GM18870 (cell line): ENCODE measurements at regions not wholly inside any gene's neighbourhood (a gene's known extent, or its start where the extent isn't known, plus 50 kb on each side); places are given as distances from the start of the nearest gene placed in this dataset.
"Not testable (repeated sequence)": the region's sequence is repeated elsewhere in the genome, so short reads cannot be mapped to it uniquely, and the experiment has no call there.

ENCODE experiments used
- ATAC-seq: cut with Tn5 transposase; IDR thresholded peaks from one replicate; pipeline ENCODE4 v1.9.1; 2021; ENCODE audit warnings: moderate library complexity; ENCODE audit not compliant: unreplicated experiment

- ATAC-seq: no peak
Measured at GRCh38 chrX:137878401-137878800, 312.5 kb downstream of the ZIC3 start.

DNA sequence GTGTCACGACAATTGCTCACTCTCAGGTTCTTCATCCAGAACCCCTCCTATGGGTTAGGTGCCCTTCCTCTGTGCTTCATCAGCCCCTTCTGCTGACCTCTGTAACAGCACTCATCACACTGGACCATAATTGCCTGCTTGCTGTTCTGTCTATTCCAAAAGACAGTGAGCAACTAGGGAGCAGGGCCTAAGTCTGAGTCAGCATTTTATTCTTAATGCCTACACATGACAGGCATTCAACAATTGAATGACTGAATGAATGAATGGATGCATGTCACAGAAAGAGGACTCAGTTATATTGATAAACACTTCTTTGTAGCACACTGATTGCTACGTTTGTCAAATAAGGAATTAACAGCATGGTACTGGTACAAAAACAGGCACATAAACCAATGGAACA lies 317.0 kb downstream of the ZIC3 start:
- ATAC-seq: no peak

GRCh38 chrX:137884813-137885212 lies 318.9 kb downstream of the ZIC3 start:
- ATAC-seq: not testable (repeated sequence)

DNA sequence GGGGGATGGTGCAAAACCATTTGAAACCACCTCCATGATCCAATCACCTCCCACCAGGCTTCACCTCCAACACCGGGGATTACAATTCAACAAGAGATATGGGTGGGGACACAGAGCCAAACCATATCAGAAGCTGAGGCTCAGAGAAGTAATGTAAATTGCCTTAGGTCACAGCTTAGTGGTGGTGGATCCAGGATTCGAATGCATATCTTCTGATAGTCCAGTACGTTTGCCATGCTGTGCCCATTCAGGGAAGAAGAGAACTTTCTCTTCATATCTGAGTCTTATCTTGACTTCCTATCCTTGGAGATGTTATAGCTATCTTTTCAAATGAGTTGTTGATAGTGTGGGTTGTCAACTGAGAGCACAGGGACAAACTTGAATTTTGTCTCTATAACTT lies 325.5 kb downstream of the ZIC3 start:
- ATAC-seq: no peak

- no peak for ATAC-seq
Measured at GRCh38 chrX:137896123-137896522, 330.2 kb downstream of the ZIC3 start.

DNA sequence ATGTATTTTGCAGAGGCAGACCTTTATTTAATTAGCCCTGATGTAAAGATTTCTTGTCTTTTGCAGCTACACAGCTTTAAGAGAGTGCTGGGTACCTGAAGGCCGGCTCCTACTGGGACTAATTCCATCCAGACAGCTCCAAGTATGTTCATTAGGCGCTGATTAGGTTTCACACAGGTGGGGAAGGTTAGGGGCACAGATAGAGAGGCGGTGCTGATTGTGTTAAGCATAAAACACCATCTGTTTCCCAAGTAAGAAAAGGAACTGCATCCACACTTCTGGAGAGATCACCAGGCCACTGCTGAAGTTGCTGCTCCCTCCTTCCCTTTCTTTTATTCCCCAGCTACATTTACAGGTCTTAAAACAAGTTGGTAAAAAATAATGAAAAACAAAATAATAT lies 349.5 kb downstream of the ZIC3 start:
- ATAC-seq: no peak

GRCh38 chrX:137916090-137916746 lies 350.3 kb downstream of the ZIC3 start:
- no peak for ATAC-seq

GRCh38 chrX:137926090-137926489 lies 360.2 kb downstream of the ZIC3 start:
- no peak for ATAC-seq

GRCh38 chrX:137929951-137930350 lies 364.0 kb downstream of the ZIC3 start:
- no peak for ATAC-seq

- no peak for ATAC-seq
Measured at GRCh38 chrX:137930533-137930932, 364.6 kb downstream of the ZIC3 start.

- ATAC-seq: not testable (repeated sequence)
Measured at GRCh38 chrX:137934214-137934613, 368.3 kb downstream of the ZIC3 start.

DNA sequence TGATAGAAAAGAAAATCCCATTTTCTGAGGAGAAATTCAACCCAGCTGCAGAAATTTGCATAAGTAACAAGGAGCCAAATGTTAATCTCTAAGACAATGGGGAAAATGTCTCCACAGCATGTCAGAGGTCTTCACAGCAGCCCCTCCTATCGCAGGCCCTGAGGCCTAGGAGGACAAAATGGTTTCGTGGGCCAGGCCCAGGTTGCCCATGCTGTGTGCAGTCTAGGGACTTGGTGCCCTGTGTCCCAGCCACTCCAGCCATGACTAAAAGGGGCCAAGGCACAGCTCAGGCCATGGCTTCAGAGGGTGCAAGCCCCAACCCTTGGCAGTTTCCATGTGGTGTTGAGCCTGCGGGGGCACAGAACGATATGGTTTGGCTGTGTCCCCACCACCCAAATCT lies 369.0 kb downstream of the ZIC3 start:
- ATAC-seq: not testable (repeated sequence)

GRCh38 chrX:137945470-137945869 lies 379.5 kb downstream of the ZIC3 start:
- ATAC-seq: no peak

DNA sequence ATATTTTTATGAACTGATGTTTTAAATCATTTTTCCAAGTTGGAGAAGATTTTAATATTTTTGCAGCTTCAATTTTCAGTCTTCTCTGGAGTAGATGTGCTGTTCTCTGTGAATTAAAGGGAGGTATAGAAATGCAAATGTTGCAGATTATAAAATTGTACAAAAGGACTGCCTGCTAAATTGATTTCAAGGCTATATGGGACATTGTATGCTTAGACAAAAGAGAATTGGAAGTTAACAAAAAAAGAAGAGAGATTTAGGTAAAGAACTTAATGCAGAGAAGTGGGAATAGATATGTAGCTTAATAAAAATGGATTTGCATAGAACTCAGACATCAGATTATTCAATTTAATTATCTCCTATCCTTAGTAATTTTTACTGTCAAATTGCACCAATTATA lies 403.3 kb downstream of the ZIC3 start:
- no peak for ATAC-seq

- ATAC-seq: no peak
Measured at GRCh38 chrX:137982472-137983172, 416.7 kb downstream of the ZIC3 start.

- ATAC-seq: no peak
Measured at GRCh38 chrX:137988470-137988869, 422.5 kb downstream of the ZIC3 start.

GRCh38 chrX:137998619-137999018 lies 432.7 kb downstream of the ZIC3 start:
- no peak for ATAC-seq

DNA sequence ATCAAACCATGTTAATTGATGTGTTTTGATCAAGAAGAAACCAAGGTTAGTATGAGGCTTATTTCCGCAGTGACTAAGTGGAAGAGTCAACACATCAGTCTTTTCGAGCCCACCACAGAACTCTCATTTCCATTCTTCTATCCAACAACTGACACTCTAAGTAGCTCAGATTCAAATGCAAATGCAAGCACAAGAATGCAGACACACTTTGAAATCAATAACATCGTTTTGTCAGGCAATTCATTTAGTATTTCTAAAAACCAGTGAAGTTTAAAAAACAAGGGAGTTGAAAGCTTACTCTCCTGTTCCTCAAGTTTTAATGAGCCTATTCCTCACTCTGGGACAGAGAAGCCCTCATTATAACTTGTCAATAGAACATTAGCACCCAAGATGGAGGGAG lies 433.1 kb downstream of the ZIC3 start:
- no peak for ATAC-seq

DNA sequence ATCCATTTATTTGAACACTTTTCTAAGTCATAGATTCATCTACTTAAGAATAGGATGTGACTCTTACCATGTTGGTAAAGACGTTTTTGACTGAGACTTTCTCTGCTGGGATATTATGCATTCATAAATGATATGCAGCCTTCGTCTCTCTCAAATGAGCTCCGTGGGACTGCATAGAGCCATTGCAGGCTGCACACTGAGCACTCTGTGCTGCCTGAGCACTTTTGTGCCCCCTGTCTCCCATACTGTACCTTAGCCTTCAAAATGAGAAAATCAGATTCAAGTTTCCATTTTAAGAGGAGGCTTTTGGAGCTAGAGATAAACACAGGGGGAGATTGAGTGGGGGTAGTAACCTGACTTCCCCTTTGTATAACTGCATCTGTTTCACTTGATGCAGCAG lies 433.6 kb downstream of the ZIC3 start:
- ATAC-seq: no peak

DNA sequence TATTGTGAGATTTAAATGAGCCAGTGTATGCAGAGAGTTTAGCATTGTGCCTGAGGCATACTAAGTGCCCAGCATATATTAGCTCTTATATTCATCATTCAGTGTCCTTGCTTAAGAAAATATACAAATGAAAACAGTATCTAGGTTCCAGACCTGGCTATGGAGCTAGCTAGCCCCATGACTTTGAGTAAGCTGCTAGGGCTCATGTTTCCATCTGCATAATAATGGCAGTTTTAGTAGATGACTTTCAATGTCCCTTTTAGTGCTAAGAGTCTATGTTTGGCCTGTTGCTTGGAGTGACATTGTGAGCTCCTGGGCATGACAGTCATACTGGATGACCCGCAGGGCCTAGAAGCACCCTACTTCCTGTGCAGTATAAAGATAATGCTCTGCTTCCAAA lies 435.3 kb downstream of the ZIC3 start:
- no peak for ATAC-seq

DNA sequence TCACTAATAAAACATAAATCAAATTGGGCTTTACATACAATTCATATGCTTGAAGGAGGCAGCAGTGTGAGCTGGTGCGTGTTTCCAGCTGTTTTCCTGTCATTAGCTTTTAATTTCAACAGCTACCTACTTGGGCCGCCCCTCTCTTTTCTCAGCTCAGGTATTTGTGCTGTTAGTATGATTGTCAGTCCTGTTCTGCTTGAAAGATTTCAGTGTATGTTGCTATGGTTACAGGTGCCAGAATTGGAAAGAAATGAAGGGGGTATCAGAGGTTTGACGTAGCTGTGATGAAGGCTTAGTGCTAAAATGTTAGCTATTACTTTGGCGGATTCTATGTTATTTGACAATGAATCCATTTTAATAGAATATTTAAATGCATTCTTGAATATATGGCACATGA lies 440.3 kb downstream of the ZIC3 start:
- no peak for ATAC-seq

DNA sequence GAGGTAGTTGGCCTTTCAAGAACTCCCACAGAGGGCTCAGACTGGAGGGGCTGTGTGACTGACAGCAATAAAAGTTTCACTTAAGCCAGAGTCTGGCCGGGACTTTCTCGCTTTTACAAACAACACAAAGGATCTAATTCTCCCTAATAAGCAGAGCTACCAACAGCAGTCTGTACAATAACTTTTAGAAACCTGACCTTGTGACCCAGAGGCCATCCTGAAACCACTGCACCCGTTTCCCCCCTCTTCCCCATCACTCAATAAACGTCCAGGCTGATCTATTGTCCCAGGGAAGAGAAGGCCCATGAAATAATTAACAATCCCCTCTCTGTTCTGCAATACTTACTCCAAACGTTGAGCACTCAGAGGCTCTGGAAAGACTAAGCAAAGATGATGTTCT lies 442.4 kb downstream of the ZIC3 start:
- ATAC-seq: no peak

- no peak for ATAC-seq
Measured at GRCh38 chrX:138011468-138011867, 445.5 kb downstream of the ZIC3 start.
